Neutrophil (primary cell): ENCODE measurements at regions not wholly inside any gene's neighbourhood (a gene's known extent, or its start where the extent isn't known, plus 50 kb on each side); places are given as distances from the start of the nearest gene placed in this dataset.
A peak's percentile ranks its signal among the peaks of the same experiment; 100 is the strongest.

Experiments
- H3K27ac ChIP-seq: fragments of 200-600 bp; sonication (generic); 2 replicates; pipeline ENCODE4 v1.5.1; 2016; ENCODE audit warnings: mild to moderate bottlenecking, moderate library complexity
- H3K27me3 ChIP-seq: fragments of 200-600 bp; sonication (generic); 2 replicates; pipeline ENCODE4 v1.6.0; 2016; ENCODE audit warnings: mild to moderate bottlenecking
- H3K36me3 ChIP-seq: fragments of 200-600 bp; sonication (generic); 2 replicates; pipeline ENCODE4 v1.5.1; 2017
- H3K4me1 ChIP-seq, 2 experiments: fragments of 200-600 bp in 1 of 2; sonication (generic) in 1 of 2; 1 replicate in 1 of 2; 2 replicates in 1 of 2; pipeline versions ENCODE4 v1.5.1 to v1.6.1; 2013 to 2016; ENCODE audit warnings: low read depth in 1 of 2, low read length in 1 of 2, mild to moderate bottlenecking in 1 of 2, moderate library complexity in 1 of 2; ENCODE audit not compliant: control insufficient read depth in 1 of 2, insufficient read depth in 1 of 2
- H3K4me3 ChIP-seq, 2 experiments: fragments of 200-600 bp in 1 of 2; sonication (generic) in 1 of 2; 1 replicate in 1 of 2; 2 replicates in 1 of 2; pipeline ENCODE4 v1.5.1; 2013 to 2016; ENCODE audit warnings: low read depth in 1 of 2, low read length in 1 of 2, mild to moderate bottlenecking in 1 of 2, moderate library complexity in 1 of 2
- H3K9me3 ChIP-seq: fragments of 200-600 bp; sonication (generic); 2 replicates; pipeline ENCODE4 v1.5.1; 2016
- CTCF ChIP-seq: fragments of 200-600 bp; sonication (generic); IDR thresholded peaks from 2 replicates; pipeline ENCODE4 v1.5.1; 2016; ENCODE audit warnings: antibody characterized with exemption

- H3K36me3 ChIP-seq: no peaks in the 10 kb centered on the region
- H3K27ac ChIP-seq: peak overlapping the region; percentile 86
- peak overlapping the region; percentile 73 to 74 for H3K4me3 ChIP-seq
- peaks cover 22 to 25% of the 10 kb centered on the region in 2 experiments for H3K4me1 ChIP-seq
- no peaks in the 10 kb centered on the region for H3K27me3 ChIP-seq
- no peaks in the 10 kb centered on the region for H3K9me3 ChIP-seq
- TF ChIP-seq CTCF: no peak
Measured at GRCh38 chr9:129382281-129383018, 204.4 kb upstream of the IER5L start.

- TF ChIP-seq CTCF: no peak
- no peaks in the 10 kb centered on the region for H3K9me3 ChIP-seq
- no peak overlapping the region for H3K27ac ChIP-seq
- no peaks in the 10 kb centered on the region for H3K36me3 ChIP-seq
- H3K27me3 ChIP-seq: no peaks in the 10 kb centered on the region
- peaks cover 19 to 22% of the 10 kb centered on the region in 2 experiments for H3K4me1 ChIP-seq
- H3K4me3 ChIP-seq: no peak overlapping the region
Measured at GRCh38 chr9:129381481-129381957, 203.5 kb upstream of the IER5L start.

GRCh38 chr9:129380961-129381401 lies 202.9 kb upstream of the IER5L start:
- H3K27ac ChIP-seq: no peak overlapping the region
- no peak for TF ChIP-seq CTCF
- no peaks in the 10 kb centered on the region for H3K36me3 ChIP-seq
- H3K4me3 ChIP-seq: no peak overlapping the region
- H3K9me3 ChIP-seq: no peaks in the 10 kb centered on the region
- peaks cover 14 to 17% of the 10 kb centered on the region in 2 experiments for H3K4me1 ChIP-seq
- H3K27me3 ChIP-seq: no peaks in the 10 kb centered on the region

GRCh38 chr9:129379886-129380285 lies 201.8 kb upstream of the IER5L start:
- Histone ChIP-seq H3K4me3 (no peak overlapping the region), H3K4me1 (peaks cover 14 to 17% of the 10 kb centered on the region in 2 experiments), H3K36me3 (no peaks in the 10 kb centered on the region), H3K9me3 (no peaks in the 10 kb centered on the region), H3K27me3 (no peaks in the 10 kb centered on the region), H3K27ac (no peak overlapping the region)
- no peak for TF ChIP-seq CTCF

GRCh38 chr9:129379181-129379836 lies 201.2 kb upstream of the IER5L start:
- Histone ChIP-seq H3K4me3 (no peak overlapping the region), H3K27ac (no peak overlapping the region), H3K4me1 (peaks cover 13 to 14% of the 10 kb centered on the region in 2 experiments), H3K36me3 (no peaks in the 10 kb centered on the region), H3K9me3 (no peaks in the 10 kb centered on the region), H3K27me3 (no peaks in the 10 kb centered on the region)
- TF ChIP-seq CTCF: no peak
